A549 (cell line): ENCODE measurements at regions not wholly inside any gene's neighbourhood (a gene's known extent, or its start where the extent isn't known, plus 50 kb on each side); places are given as distances from the start of the nearest gene placed in this dataset.
"Not testable (repeated sequence)": the region's sequence is repeated elsewhere in the genome, so short reads cannot be mapped to it uniquely, and the experiment has no call there.

ENCODE experiments used
- ATAC-seq, 2 experiments: fragments of 200-7000 bp in 1 of 2; fragments of >200 bp in 1 of 2; cut with Nextera tagmentation in 1 of 2; cut with Tn5 transposase in 1 of 2; 3 replicates each; pipeline versions ENCODE4 v1.8.0 to v1.9.1; 2018 to 2020; ENCODE audit warnings: mild to moderate bottlenecking in 1 of 2, moderate library complexity in 1 of 2
- CTCF ChIA-PET: fragments of 300-600 bp; sonication (Branson Sonifier 250); formaldehyde crosslinking; extraction: SDS; loops from one replicate; lab custom pipeline; 2021; ENCODE audit warnings: antibody characterized with exemption, inconsistent platforms; lab: Yijun Ruan, JAX
- POLR2A ChIA-PET: fragments of 350-600 bp; formaldehyde crosslinking; extraction: SDS; loops from one replicate; lab custom pipeline; 2021; ENCODE audit warnings: antibody characterized with exemption, inconsistent platforms; lab: Yijun Ruan, JAX
- DNase-seq, 2 experiments: peaks; one replicate each; pipeline versions ENCODE4 v3.0.0 to v3.0.0-alpha.2; 2011 to 2016; ENCODE audit warnings: low read depth in 1 of 2, low spot score in 1 of 2
- FAIRE-seq: peaks from 2 replicates; lab custom pipeline; 2011; peaks lifted over from hg19 to GRCh38; lab: Jason Lieb, UNC
- H3K27ac ChIP-seq, 2 experiments: fragments of >200 bp; sonication (Bioruptor Twin); formaldehyde crosslinking; 3 replicates each; pipeline ENCODE4 v1.5.1; 2016 to 2017
- H3K4me1 ChIP-seq: fragments of >200 bp; sonication (Bioruptor Twin); formaldehyde crosslinking; 3 replicates; pipeline ENCODE4 v1.6.1; 2016
- H3K4me2 ChIP-seq: fragments of >200 bp; sonication (Bioruptor Twin); formaldehyde crosslinking; 3 replicates; pipeline ENCODE4 v1.6.1; 2016
- H3K4me3 ChIP-seq: fragments of >200 bp; sonication (Bioruptor Twin); formaldehyde crosslinking; 3 replicates; pipeline ENCODE4 v1.5.1; 2016
- H3K9me3 ChIP-seq: fragments of >200 bp; sonication (Bioruptor Twin); formaldehyde crosslinking; 3 replicates; pipeline ENCODE4 v1.6.1; 2016
- BHLHE40 ChIP-seq: IDR thresholded peaks from 2 replicates; pipeline ENCODE4 v1.6.1; 2012; ENCODE audit warnings: low read depth, low read length, inconsistent platforms
- CBX2 ChIP-seq: fragments of 200-600 bp; sonication (generic); IDR thresholded peaks from 2 replicates; pipeline ENCODE4 v1.6.1; 2016; ENCODE audit warnings: low read depth, mild to moderate bottlenecking, borderline replicate concordance
- EHF ChIP-seq: fragments of 250-450 bp; sonication (Bioruptor Pico); IDR thresholded peaks from 2 replicates; pipeline ENCODE4 v1.5.0; 2020; ENCODE audit warnings: mild to moderate bottlenecking
- FOSB ChIP-seq: fragments of 250-450 bp; sonication (Bioruptor Pico); IDR thresholded peaks from 2 replicates; pipeline ENCODE4 v1.5.0; 2020; ENCODE audit warnings: mild to moderate bottlenecking, moderate library complexity
- FOSL2 ChIP-seq, 2 experiments: fragments of 450-650 bp in 1 of 2; fragments of >200 bp in 1 of 2; sonication (Bioruptor Twin) in 1 of 2; formaldehyde crosslinking; IDR thresholded peaks; 2 replicates each; pipeline versions ENCODE4 v1.5.0 to v1.6.1; 2016 to 2020; ENCODE audit warnings: mild to moderate bottlenecking in 1 of 2, moderate library complexity in 1 of 2
- FOXS1 ChIP-seq: fragments of 250-450 bp; sonication (Bioruptor Pico); IDR thresholded peaks from 2 replicates; pipeline ENCODE4 v1.5.0; 2020; ENCODE audit warnings: mild to moderate bottlenecking, moderate library complexity
- GATA3 ChIP-seq: IDR thresholded peaks from 2 replicates; pipeline ENCODE4 v1.6.1; 2012; ENCODE audit warnings: borderline replicate concordance
- HEYL ChIP-seq: fragments of 250-450 bp; sonication (Bioruptor Pico); IDR thresholded peaks from 2 replicates; pipeline ENCODE4 v1.8.0; 2021; ENCODE audit warnings: mild to moderate bottlenecking, moderate library complexity
- HMGXB4 ChIP-seq: fragments of 250-450 bp; sonication (Bioruptor Pico); IDR thresholded peaks from 2 replicates; pipeline ENCODE4 v1.5.0; 2021; ENCODE audit warnings: mild to moderate bottlenecking, moderate library complexity, borderline replicate concordance
- MAFK ChIP-seq: fragments of 450-650 bp; IDR thresholded peaks from 2 replicates; pipeline ENCODE4 v1.6.1; 2014; ENCODE audit not compliant: partially characterized antibody
- MAX ChIP-seq: IDR thresholded peaks from 2 replicates; pipeline ENCODE4 v1.6.1; 2012
- NFE2L2 ChIP-seq: fragments of 150-350 bp; conservative IDR thresholded peaks from 2 replicates; pipeline ENCODE4 v1.6.1; 2014; ENCODE audit warnings: low read length
- NPAS2 ChIP-seq: fragments of 250-450 bp; sonication (Bioruptor Pico); IDR thresholded peaks from 2 replicates; pipeline ENCODE4 v1.8.0; 2022; ENCODE audit warnings: mild to moderate bottlenecking, moderate library complexity, borderline replicate concordance
- NR3C1 ChIP-seq: fragments of >200 bp; sonication (Bioruptor Twin); formaldehyde crosslinking; IDR thresholded peaks from 3 replicates; pipeline ENCODE4 v1.6.1; 2017
- POLR2AphosphoS2 ChIP-seq: conservative IDR thresholded peaks from 2 replicates; pipeline ENCODE4 v1.6.1; 2012; ENCODE audit warnings: low read length, improper control_type of control experiment, inconsistent platforms
- RARB ChIP-seq: fragments of 250-450 bp; sonication (Bioruptor Pico); IDR thresholded peaks from 2 replicates; pipeline ENCODE4 v1.8.0; 2021; ENCODE audit warnings: mild to moderate bottlenecking, moderate library complexity
- RCOR1 ChIP-seq: fragments of 150-350 bp; IDR thresholded peaks from 2 replicates; pipeline ENCODE4 v1.6.1; 2014; ENCODE audit warnings: antibody characterized with exemption, low read length, low read depth
- RFX5 ChIP-seq: fragments of 450-650 bp; IDR thresholded peaks from 2 replicates; pipeline ENCODE4 v1.7.1; 2014; ENCODE audit warnings: antibody characterized with exemption, mild to moderate bottlenecking, moderate library complexity
- RNF2 ChIP-seq: fragments of 200-600 bp; sonication (generic); IDR thresholded peaks from 2 replicates; pipeline ENCODE4 v1.6.1; 2016; ENCODE audit warnings: low read depth, mild to moderate bottlenecking, antibody characterized with exemption, moderate library complexity, borderline replicate concordance
- SMC3 ChIP-seq: fragments of >200 bp; sonication (Bioruptor Twin); formaldehyde crosslinking; IDR thresholded peaks from 3 replicates; pipeline ENCODE4 v1.6.1; 2018; ENCODE audit warnings: inconsistent platforms
- ZNF302 ChIP-seq: fragments of 250-450 bp; sonication (Bioruptor Pico); IDR thresholded peaks from 2 replicates; pipeline ENCODE4 v1.9.0; 2021; ENCODE audit warnings: inconsistent platforms, mild to moderate bottlenecking, moderate library complexity
- WGBS: methylation state at CpG from one replicate; pipeline ENCODE4 v1.1.6; 2017; ENCODE audit errors: missing lambda C conversion rate; 5-methylcytosine and 5-hydroxymethylcytosine counted together
- TF ChIP-seq, protein P1 (sequence below): fragments of 250-450 bp; sonication (Bioruptor Pico); IDR thresholded peaks from 2 replicates; pipeline ENCODE4 v1.5.0; 2020; ENCODE audit warnings: low read depth, mild to moderate bottlenecking, moderate library complexity

DNA sequence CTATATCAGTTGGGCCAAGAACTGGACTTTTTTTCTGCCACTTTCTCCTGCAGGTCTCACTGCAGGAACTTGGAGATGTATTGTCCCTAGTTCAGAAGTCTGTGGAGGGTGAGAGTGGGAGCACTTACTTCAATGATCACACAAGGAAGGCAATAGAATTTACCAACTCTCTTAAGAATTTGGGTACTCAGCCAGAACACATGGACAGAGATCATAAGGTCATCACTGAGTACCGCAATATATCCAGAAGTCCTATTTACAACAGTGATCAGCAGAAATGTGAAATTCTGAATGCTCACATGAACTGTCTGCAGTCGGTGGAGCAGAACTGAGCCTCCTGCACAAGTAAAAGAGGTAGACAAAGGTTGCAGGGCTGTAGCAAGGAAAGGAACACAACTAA is 101.0 kb downstream of the FAM114A2 start:
- WGBS, result 6% methylated on average over 2 of the region's 2 CpGs
- H3K9me3 ChIP-seq, result peaks cover 28% of the 10 kb centered on the region
- H3K4me1 ChIP-seq, result no peaks in the 10 kb centered on the region
- TF ChIP-seq RFX5, result no peak
- ATAC-seq (no peak), FAIRE-seq (no peak), DNase-seq (no peak)
- no peak overlapping the region for H3K4me3 ChIP-seq
- ChIA-PET POLR2A (no interaction called here), CTCF (no interaction called here)
- no peak overlapping the region for H3K27ac ChIP-seq
- no peak overlapping the region for H3K4me2 ChIP-seq

DNA sequence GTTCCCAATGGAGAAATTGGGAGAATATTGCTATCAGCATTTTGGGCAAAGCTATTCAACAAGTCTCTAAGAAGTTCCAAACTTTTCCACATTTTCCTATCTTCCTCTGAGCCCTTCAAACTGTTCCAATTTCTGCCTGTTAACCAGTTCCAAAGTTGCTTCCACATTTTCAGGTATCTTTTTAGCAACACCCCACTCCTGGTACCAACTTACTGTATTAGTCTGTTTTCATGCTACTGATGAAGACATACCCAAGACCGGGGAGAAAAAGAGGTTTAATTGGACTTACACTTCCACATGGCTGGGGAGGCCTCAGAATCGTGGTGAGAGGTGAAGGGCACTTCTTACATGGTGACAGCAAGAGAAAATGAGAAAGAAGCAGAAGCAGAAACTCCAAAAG is 103.6 kb downstream of the FAM114A2 start:
- FAIRE-seq, H3K4me3 ChIP-seq, ATAC-seq, H3K27ac ChIP-seq, H3K4me2 ChIP-seq, H3K4me1 ChIP-seq, POLR2A ChIA-PET, DNase-seq, CTCF ChIA-PET: not testable (repeated sequence)
- H3K9me3 ChIP-seq, result peaks cover 12% of the 10 kb centered on the region
- 4% methylated on average over 2 of the region's 2 CpGs for WGBS

DNA sequence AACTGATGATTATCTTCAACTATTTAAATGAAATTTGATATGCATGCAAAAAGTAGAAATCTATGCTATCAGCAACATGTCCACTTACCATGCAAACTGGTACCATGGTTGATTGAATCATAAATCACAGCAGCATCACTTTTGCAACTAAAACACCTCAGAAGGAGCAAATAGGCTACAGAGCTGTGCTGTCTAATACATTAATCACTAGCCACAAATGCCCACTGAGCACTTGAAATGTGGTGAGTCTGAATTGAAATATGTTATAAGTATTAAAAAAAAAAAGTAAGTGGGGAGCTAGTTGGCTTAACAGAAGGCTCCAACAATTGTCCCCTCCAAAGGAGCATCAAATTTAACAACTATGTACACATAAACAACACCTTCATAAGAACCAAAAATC is 112.5 kb downstream of the FAM114A2 start:
- DNase-seq, result no peak
- no peak for TF ChIP-seq NPAS2
- H3K9me3 ChIP-seq, result no peaks in the 10 kb centered on the region
- no peak overlapping the region for H3K4me2 ChIP-seq
- ChIA-PET CTCF (interaction anchor here (1.0 to 1.5 kb wide), 2 partner anchors 25 to 39 kb away, joined by 3 to 5 read pairs; no protein-coding TSS in a partner anchor), POLR2A (no interaction called here)
- no peaks in the 10 kb centered on the region for H3K4me1 ChIP-seq
- H3K27ac ChIP-seq, result no peak overlapping the region
- no peak for FAIRE-seq
- H3K4me3 ChIP-seq, result no peak overlapping the region
- ATAC-seq, result no peak

- ChIA-PET POLR2A (no interaction called here), CTCF (interaction anchor here (1.0 kb wide), 1 partner anchor 9 kb away, joined by 4 read pairs; no protein-coding TSS in a partner anchor)
- no peaks in the 10 kb centered on the region for H3K9me3 ChIP-seq
- DNase-seq, result no peak
- 0% methylated on average over 1 of the region's 1 CpG for WGBS
- no peak overlapping the region for H3K27ac ChIP-seq
- FAIRE-seq, result no peak
- no peak for ATAC-seq
- no peak overlapping the region for H3K4me3 ChIP-seq
- no peaks in the 10 kb centered on the region for H3K4me1 ChIP-seq
- TF ChIP-seq MAX (no peak), NFE2L2 (no peak), GATA3 (no peak), HMGXB4 (CRISPR knock-in tag) (no peak), ZNF302 (CRISPR knock-in tag) (no peak), SMC3 (no peak), FOSB (CRISPR knock-in tag) (no peak), NR3C1 (no peak), BHLHE40 (no peak), FOXS1 (CRISPR knock-in tag) (no peak)
- H3K4me2 ChIP-seq, result no peak overlapping the region
Observed at GRCh38 chr5:153919161-153919560, 119.5 kb downstream of the FAM114A2 start.

GRCh38 chr5:153907170-153907775 is 131.4 kb downstream of the FAM114A2 start:
- CTCF ChIA-PET, result interaction anchor here (0.5 kb wide), 1 partner anchor 154 kb away, joined by 3 read pairs; no protein-coding TSS in a partner anchor
- no peak overlapping the region for H3K4me3 ChIP-seq

More at GRCh38 chr5:153907170-153907775, 131.4 kb downstream of the FAM114A2 start:
- TF ChIP-seq HEYL, result no peak
- no peak for TF ChIP-seq FOSL2 (IDR thresholded peaks at IDR 0.05)
- TF ChIP-seq FOSL2 (CRISPR knock-in tag; IDR thresholded peaks at IDR 0.05), result no peak
- TF ChIP-seq, protein P1, sequence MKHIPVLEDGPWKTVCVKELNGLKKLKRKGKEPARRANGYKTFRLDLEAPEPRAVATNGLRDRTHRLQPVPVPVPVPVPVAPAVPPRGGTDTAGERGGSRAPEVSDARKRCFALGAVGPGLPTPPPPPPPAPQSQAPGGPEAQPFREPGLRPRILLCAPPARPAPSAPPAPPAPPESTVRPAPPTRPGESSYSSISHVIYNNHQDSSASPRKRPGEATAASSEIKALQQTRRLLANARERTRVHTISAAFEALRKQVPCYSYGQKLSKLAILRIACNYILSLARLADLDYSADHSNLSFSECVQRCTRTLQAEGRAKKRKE (CRISPR knock-in tag), result no peak
- no peak for TF ChIP-seq RARB
- no peak for TF ChIP-seq RCOR1
- no peak for TF ChIP-seq RNF2
- TF ChIP-seq EHF, result no peak
- TF ChIP-seq MAFK, result no peak
- no peak for TF ChIP-seq NPAS2
- no peak for TF ChIP-seq MAX
- no peak for TF ChIP-seq CBX2
- no peak for TF ChIP-seq NFE2L2
- TF ChIP-seq POLR2AphosphoS2, result no peak
- no peak for FAIRE-seq
- POLR2A ChIA-PET, result no interaction called here
- Histone ChIP-seq H3K27ac (no peak overlapping the region), H3K9me3 (no peaks in the 10 kb centered on the region), H3K4me2 (no peak overlapping the region), H3K4me1 (no peaks in the 10 kb centered on the region)
- DNase-seq, result no peak
- ATAC-seq, result no peak
